HG02870 (cell line): ENCODE measurements at regions not wholly inside any gene's neighbourhood (a gene's known extent, or its start where the extent isn't known, plus 50 kb on each side); places are given as distances from the start of the nearest gene placed in this dataset.

ENCODE experiments used
- ATAC-seq: cut with Tn5 transposase; IDR thresholded peaks from one replicate; pipeline ENCODE4 v1.9.1; 2021; ENCODE audit warnings: mild to moderate bottlenecking, moderate library complexity; ENCODE audit not compliant: unreplicated experiment

DNA sequence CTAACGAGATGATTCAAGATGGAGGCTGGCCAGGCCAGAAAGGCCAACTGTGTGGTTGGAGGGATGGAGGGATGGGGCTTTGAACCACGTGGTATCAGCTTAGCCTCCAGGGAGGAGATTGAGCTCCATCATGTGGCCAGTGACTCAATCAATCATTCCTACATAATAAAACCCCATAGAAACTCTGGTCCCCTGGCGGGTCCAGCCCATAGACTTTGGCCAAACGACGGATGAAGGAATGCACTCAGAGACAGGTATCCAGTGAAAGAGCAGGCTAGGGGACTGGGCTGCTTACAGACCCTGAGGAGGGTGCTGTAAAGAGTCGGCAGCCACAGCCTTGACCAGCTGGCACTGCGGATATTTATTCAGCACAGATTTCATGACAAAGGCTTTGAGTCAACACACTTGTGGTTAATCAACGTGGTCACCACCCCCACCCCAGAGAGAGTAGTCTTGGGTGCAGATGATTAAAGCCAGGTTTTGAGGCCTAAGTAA lies 308.7 kb upstream of the TNRC6C start:
- ATAC-seq: no peak

- no peak for ATAC-seq
These were observed 306.5 kb upstream of the TNRC6C start for GRCh38 chr17:77651988-77652387.

- ATAC-seq: no peak
These were observed 304.2 kb upstream of the TNRC6C start for GRCh38 chr17:77654296-77654695.

DNA sequence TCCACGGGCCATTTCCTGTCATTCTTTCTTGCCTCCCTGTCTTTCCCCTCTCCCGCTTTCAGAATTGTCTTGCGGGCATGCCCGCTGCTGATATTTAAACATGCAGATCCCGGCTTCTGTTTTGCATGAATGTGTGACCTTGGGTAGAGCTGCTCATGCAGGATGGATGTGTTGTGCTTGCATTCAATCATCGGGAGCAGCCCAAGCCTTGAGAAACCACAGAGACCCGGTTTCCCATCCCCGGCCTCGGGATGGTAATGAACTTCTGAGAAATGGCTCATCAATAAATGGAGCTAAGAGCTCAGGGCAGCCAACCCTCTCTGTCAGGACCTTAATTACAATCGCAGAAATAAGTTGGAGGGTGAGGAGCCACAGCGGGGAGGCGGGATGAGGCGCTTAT lies 303.7 kb upstream of the TNRC6C start:
- ATAC-seq: no peak

- ATAC-seq: no peak
These were observed 302.4 kb upstream of the TNRC6C start for GRCh38 chr17:77656054-77656453.

DNA sequence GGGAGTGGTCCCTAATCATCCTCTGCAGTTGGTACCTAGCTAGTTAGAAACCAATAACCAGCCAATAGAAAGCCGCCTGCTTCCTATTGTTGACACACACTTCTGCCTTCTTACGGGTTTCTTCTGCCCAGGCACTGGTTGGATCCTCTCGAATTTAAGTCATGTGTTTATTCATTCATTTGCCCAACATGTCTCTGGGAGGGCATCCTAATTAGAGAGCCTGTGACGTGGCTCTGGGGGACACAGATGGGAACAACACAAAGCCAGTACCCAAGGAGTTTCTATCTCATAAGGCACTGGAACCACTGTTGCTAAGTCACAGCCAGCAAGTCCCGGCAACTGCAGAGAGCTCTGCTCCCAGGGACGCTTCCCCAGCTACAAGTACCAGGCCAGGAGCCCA lies 300.7 kb upstream of the TNRC6C start:
- no peak for ATAC-seq

DNA sequence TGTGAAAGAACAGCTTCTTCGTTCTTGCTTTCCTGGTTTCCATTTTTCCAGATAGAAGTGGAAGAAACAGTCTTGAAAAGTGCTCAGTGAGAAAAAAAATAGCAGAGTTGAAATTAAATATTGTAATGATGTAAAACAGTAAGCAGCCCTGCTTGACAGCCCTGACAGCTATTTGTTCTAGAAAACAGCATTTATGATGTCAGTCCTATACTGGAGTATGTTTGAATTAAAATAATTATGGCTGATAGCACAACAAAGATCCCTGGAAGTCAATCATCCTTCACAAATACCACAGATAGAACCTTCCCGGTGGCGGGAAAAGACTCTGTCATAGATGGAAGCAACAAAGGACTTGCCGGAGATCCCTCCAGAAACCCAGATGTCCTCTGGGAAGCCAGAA lies 298.0 kb upstream of the TNRC6C start:
- no peak for ATAC-seq

- ATAC-seq: no peak
These were observed 295.7 kb upstream of the TNRC6C start for GRCh38 chr17:77662833-77663232.

DNA sequence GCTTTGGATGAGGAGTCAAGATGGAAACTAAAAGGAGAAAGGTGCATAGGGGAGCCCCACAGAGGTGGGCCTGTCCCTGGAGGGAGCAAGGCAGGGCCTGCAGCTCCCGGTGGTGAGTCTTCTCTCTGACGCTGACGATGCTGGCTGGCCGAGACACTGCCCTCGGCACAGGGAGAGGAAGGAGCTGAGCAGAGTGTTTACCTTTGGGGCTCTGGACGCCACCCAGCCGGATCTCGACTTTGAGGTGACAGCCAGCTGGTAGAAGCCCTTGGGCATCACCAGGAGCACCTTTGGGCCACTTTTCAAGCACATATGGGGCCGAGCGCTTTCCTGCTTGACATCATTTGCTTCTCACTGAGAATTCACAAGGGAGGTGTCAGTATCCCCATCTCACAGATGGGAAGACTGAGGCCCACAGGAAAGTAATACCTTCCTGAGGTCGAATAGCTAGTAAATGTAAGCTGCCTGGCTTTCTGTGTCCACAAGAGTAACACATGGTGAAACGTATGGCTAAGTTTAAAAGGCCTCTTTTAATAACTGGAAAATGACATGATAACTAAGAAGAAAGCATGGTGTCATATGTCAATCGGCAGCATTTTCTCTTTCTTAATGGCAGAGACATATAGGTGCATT lies 294.3 kb upstream of the TNRC6C start:
- no peak for ATAC-seq

DNA sequence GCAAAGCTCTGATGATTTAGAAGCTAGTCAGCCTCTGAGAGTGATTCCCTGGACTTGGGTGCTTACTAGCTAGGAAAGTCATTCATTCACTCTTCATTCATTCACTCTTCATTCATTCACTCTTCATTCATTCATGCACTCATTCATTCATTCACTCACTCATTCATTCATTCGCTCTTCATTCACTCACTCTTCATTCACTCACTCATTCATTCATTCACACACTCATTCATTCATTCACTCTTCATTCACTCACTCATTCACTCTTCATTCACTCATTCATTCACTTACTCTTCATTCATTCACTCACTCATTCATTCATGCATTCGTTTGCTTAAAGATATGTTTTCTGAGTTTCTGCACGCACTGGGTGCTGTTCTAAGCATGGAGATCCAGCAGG lies 292.7 kb upstream of the TNRC6C start:
- ATAC-seq: no peak

DNA sequence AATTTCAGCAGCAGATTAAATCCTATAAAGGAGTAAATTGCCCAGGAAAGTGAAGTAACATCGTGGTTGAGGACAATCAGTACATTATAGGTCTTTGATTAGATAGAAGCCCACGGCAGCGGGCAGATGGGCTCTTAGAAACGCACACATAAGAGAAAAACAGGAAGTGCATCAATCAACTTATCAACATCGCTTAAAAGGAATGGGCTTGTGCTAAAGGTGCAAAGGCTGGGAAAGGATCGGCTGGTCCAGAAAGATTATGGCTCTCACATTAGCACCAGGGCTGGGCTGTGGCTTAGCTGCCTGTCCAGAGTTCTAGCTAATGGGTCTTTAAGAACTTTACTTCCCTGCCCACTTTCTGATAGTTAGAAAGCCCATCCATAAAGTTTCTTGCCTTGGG lies 292.0 kb upstream of the TNRC6C start:
- ATAC-seq: no peak

DNA sequence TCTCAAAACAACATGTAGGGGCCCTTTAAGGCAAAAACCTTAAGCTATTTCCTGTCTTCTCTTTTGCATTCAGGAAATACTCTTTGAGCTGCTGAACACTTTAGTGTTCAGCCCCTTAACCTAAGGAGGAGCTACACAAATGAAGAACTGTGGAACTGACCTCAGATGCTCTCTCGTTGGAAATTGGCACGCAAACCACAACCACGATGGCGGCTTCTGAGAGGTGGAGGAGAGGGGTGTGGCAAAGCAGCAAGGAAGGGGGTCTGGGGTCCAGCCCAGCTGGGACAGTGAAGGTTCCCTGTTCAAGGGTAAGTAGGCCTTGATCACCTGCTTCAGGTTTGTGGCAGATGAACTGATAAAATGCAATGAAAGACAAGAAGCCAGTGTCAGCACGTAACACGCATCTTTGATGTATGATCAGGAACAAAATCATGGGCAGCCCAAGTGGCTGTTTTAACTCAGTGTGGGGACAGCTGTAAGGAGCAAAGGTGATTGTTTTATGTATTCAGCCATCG lies 291.6 kb upstream of the TNRC6C start:
- ATAC-seq: no peak

DNA sequence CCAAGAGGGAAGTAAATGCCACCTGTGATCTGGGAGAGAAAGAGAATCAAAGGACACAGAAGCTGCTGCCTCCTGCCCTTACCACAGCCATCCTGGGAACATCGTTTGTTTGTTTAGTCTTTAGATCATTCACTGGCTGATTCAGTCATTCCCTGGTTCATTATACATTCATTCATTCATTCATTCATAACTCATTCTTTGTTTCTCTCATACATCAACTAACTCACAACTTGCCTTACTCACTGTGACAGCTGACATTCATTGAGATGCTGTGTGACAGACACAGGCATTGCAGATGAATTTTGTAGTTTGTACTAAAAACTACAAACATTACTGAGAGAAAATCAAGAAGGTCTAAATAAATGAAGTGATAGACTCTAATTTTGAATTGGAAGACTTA lies 291.0 kb upstream of the TNRC6C start:
- ATAC-seq: no peak

GRCh38 chr17:77668518-77668917 lies 290.0 kb upstream of the TNRC6C start:
- no peak for ATAC-seq

DNA sequence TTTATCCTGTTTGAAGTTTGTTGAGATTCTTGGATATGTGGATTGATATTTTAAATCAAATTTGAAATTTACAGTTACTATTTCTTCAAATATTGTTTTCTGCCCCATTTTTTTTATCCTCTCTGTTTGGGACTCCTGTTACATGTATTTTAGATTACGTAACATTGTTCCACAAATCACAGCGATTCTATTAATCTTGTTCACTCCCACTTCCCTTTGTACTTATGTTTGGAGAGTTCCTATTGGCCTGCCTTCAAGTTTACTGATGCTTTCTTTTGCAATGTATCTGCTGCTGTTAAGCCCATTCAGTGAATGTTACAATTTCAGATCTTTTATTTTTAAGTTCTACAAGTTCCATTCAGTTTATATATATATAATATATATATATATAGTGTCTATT lies 288.3 kb upstream of the TNRC6C start:
- ATAC-seq: no peak

DNA sequence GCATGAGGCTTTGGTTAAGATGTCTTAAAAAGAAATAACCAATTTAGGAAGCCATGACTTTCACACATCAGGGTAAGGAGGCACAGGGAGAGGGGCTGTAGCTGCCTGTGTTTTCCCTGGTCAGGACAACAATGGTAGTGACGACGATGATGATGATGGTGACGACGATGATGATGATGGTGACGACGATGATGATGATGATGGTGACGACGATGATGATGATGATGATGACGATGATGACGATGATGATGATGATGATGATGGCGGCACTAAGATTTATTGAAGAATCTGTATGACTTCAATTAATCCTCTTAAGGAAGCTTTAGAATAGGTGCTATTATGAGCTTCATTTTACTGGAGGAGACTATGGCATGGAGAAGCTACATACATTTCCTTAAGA lies 284.1 kb upstream of the TNRC6C start:
- no peak for ATAC-seq

DNA sequence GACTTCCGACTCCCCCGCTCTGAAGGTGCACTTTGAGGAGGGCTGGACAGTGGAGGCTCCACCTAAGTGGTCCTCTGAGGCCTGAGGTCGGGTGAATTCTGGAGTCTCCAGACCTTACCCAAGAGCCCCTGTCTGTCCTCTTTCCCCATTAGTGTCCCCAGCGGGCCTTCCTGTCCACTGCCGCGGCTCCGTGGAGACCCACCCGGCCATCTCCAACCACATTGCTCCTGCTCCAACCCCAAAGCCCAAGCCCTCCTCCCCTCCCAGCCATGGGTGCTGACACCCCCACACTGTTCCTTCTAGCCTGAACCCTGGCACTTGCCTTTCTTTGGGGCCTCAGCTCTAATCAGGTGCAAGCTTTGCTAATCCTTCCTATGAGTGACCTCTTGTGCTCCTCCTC lies 283.1 kb upstream of the TNRC6C start:
- ATAC-seq: no peak

- no peak for ATAC-seq
These were observed 282.7 kb upstream of the TNRC6C start for GRCh38 chr17:77675816-77676215.

DNA sequence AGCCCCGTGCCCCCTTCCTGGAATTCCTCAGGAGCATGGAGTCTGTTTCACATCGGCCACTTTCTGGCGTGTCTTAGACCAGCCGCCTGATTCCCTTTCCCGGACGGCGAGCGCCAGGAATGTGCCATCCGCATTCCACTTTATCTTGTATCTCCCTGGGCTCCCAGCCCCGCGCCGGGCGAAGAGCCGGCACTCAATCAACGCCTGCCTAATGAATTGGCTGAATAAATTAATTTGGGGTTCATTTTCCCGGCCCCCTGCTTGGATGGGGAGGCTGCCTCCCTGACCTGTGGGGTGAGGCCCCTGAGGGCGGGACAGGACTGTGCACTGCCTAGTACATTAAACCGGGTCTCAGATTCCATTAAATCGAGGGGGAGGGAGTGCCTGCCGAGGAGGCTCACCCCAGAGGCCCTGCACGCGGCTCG lies 282.3 kb upstream of the TNRC6C start:
- no peak for ATAC-seq

GRCh38 chr17:77677211-77677610 lies 281.3 kb upstream of the TNRC6C start:
- ATAC-seq: no peak

DNA sequence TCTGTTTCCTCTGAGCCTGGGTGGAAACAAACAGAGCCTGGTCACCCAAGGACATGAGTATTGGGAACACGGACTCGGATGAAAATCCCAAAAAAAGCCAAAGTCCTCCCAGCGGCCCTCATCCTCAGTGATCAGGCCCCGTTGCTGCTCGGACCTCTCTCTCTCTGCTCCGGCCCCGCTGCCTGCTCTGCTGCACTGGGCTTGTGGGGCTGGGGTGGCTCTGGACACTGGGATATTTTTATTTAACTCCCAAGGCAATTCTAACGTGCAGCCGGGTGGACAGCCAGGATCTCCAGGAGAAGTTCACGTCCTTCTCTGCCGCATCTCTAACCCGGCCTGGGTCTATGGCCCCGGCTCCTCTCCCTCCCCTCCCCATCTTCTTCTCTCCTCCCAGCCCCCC lies 280.9 kb upstream of the TNRC6C start:
- no peak for ATAC-seq

GRCh38 chr17:77679589-77679988 lies 278.9 kb upstream of the TNRC6C start:
- ATAC-seq: no peak

- no peak for ATAC-seq
These were observed 276.6 kb upstream of the TNRC6C start for GRCh38 chr17:77681861-77682260.
